DND-41 (cell line): ENCODE measurements at regions not wholly inside any gene's neighbourhood (a gene's known extent, or its start where the extent isn't known, plus 50 kb on each side); places are given as distances from the start of the nearest gene placed in this dataset.

ENCODE experiments used
- CTCF ChIP-seq: IDR thresholded peaks from 2 replicates; pipeline ENCODE4 v1.5.1; 2012; ENCODE audit warnings: borderline replicate concordance, low read length, moderate library complexity, mild to moderate bottlenecking; ENCODE audit not compliant: poor library complexity, severe bottlenecking; ENCODE audit errors: extremely low read depth
- EZH2 ChIP-seq: IDR thresholded peaks from 3 replicates; pipeline ENCODE4 v1.6.1; 2012; ENCODE audit warnings: borderline replicate concordance, low read depth, mild to moderate bottlenecking, moderate library complexity, low read length, inconsistent platforms; ENCODE audit not compliant: severe bottlenecking

DNA sequence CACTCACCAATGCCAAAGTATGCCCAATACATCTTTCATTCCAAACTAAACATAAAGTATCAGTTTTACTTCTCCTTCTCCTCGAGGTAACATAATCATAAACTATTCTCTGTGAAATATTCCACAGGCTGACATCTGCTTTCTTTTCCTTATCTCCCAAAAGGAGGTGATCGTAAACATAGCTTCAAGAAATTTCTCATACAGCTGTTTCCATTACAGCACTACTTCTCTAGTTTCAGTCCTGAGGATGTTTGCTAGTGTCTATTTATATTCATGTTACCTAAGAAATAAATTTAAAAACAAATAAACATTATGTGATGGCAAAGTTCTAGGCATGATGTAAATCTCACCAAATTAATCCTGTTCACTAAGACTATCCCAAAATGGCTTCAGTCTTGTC is 90.1 kb upstream of the CPSF6 start:
- no peak for TF ChIP-seq CTCF
- TF ChIP-seq EZH2 = no peak
